ENCODE measurements at regions not wholly inside any gene's neighbourhood (a gene's known extent, or its start where the extent isn't known, plus 50 kb on each side); places are given as distances from the start of the nearest gene placed in this dataset.
"Not testable (repeated sequence)": the region's sequence is repeated elsewhere in the genome, so short reads cannot be mapped to it uniquely, and the experiment has no call there.

DNA sequence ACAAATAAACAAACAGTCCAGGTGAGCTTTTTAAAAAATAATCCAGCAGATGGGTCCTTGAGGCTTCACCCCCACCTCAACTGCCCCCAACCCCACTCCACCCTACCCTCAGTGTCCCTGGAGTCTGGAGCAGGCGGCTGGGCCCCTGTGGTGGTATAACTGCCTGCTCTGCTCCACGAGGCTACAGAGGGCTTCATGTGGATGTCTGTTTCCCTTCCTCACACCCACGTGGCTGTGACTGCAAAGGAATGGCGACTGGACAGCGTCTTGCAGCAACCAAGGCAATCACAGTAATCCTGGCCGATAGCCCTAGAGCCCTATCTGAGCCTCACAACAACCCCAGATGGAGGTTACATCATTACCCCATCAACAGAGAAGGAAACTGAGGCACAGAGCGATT is 76.5 kb downstream of the SLC2A10 start:
- Histone ChIP-seq H3K4me2 (ENCODE audit: low read length) (no peak overlapping the region), H3K79me2 (ENCODE audit: insufficient read depth, low read length) (no peaks in the 10 kb centered on the region), H3K9me3 (ENCODE audit: insufficient read depth, low read depth, low read length) (no peaks in the 10 kb centered on the region), H3K36me3 (ENCODE audit: insufficient read depth, low read length) (no peaks in the 10 kb centered on the region), H3K27ac (ENCODE audit: low read depth, low read length) (no peak overlapping the region), H4K20me1 (ENCODE audit: insufficient read depth, low read length) (no peaks in the 10 kb centered on the region), H3K4me3 (ENCODE audit: insufficient read depth, low read depth, low read length) (no peak overlapping the region), H3K4me1 (ENCODE audit: insufficient read depth, low read length) (no peaks in the 10 kb centered on the region), H3K9ac (ENCODE audit: low read length) (no peak overlapping the region), H2AFZ (ENCODE audit: low read depth, low read length) (no peak overlapping the region), H3K27me3 (ENCODE audit: insufficient read depth, low read length) (peaks cover 9% of the 10 kb centered on the region)
- no peak for TF ChIP-seq EZH2 (IDR thresholded peaks at IDR 0.05; ENCODE audit: insufficient read depth, low read length)
- TF ChIP-seq, protein P1, sequence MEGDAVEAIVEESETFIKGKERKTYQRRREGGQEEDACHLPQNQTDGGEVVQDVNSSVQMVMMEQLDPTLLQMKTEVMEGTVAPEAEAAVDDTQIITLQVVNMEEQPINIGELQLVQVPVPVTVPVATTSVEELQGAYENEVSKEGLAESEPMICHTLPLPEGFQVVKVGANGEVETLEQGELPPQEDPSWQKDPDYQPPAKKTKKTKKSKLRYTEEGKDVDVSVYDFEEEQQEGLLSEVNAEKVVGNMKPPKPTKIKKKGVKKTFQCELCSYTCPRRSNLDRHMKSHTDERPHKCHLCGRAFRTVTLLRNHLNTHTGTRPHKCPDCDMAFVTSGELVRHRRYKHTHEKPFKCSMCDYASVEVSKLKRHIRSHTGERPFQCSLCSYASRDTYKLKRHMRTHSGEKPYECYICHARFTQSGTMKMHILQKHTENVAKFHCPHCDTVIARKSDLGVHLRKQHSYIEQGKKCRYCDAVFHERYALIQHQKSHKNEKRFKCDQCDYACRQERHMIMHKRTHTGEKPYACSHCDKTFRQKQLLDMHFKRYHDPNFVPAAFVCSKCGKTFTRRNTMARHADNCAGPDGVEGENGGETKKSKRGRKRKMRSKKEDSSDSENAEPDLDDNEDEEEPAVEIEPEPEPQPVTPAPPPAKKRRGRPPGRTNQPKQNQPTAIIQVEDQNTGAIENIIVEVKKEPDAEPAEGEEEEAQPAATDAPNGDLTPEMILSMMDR (IDR thresholded peaks at IDR 0.05; ENCODE audit: insufficient read depth, low read depth, low read length) = no peak
- Mint-ChIP-seq H3K9me3 (ENCODE audit: unreplicated experiment) (peaks cover 6% of the 10 kb centered on the region), H3K27me3 (ENCODE audit: low read depth, unreplicated experiment) (peaks cover 25% of the 10 kb centered on the region), H3K27ac (ENCODE audit: unreplicated experiment) (no peak overlapping the region), H3K36me3 (ENCODE audit: low read depth, unreplicated experiment) (peaks cover 2% of the 10 kb centered on the region), H3K4me3 (ENCODE audit: unreplicated experiment) (no peak overlapping the region), H3K4me1 (ENCODE audit: low read depth, unreplicated experiment) (peaks cover 5% of the 10 kb centered on the region)
- DNase-seq (ENCODE audit: low read depth) (no peak), FAIRE-seq (no peak)

DNA sequence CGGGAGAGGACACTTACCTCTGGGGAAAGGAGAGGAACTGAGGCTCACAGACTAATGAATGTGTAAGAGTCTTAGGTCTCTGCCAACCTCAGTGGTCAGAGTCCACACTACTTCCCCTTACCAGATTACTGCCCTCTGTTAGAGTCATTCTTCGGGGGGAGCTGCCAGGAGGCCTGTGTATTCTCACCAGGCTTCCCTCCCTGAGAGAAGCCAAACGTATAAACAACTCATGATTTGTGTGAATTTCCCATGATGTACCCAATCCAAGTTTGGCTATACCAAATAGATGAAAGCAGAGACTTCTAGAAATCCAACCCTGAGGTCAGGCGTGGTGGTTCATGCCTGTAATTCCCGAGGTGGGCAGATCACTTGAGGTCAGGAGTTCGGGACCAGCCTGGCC is 77.1 kb downstream of the SLC2A10 start:
- Histone ChIP-seq H3K4me3 (ENCODE audit: insufficient read depth, low read depth, low read length) (no peak overlapping the region), H3K4me2 (ENCODE audit: low read length) (no peak overlapping the region), H4K20me1 (ENCODE audit: insufficient read depth, low read length) (no peaks in the 10 kb centered on the region), H3K9me3 (ENCODE audit: insufficient read depth, low read depth, low read length) (no peaks in the 10 kb centered on the region), H3K27ac (ENCODE audit: low read depth, low read length) (no peak overlapping the region), H3K4me1 (ENCODE audit: insufficient read depth, low read length) (no peaks in the 10 kb centered on the region), H3K9ac (ENCODE audit: low read length) (no peak overlapping the region), H3K27me3 (ENCODE audit: insufficient read depth, low read length) (peaks cover 9% of the 10 kb centered on the region), H3K79me2 (ENCODE audit: insufficient read depth, low read length) (no peaks in the 10 kb centered on the region), H3K36me3 (ENCODE audit: insufficient read depth, low read length) (no peaks in the 10 kb centered on the region), H2AFZ (ENCODE audit: low read depth, low read length) (no peak overlapping the region)
- peaks cover 27% of the 10 kb centered on the region for H3K27me3 Mint-ChIP-seq (ENCODE audit: low read depth, unreplicated experiment)
- TF ChIP-seq, protein P1 (IDR thresholded peaks at IDR 0.05; ENCODE audit: insufficient read depth, low read depth, low read length) = no peak
- no peak for TF ChIP-seq EZH2 (IDR thresholded peaks at IDR 0.05; ENCODE audit: insufficient read depth, low read length)
- H3K4me1 Mint-ChIP-seq (ENCODE audit: low read depth, unreplicated experiment) = peaks cover 5% of the 10 kb centered on the region
- FAIRE-seq (no peak), DNase-seq (ENCODE audit: low read depth) (no peak)
- peaks cover 6% of the 10 kb centered on the region for H3K9me3 Mint-ChIP-seq (ENCODE audit: unreplicated experiment)
- H3K36me3 Mint-ChIP-seq (ENCODE audit: low read depth, unreplicated experiment) = peaks cover 2% of the 10 kb centered on the region
- no peak overlapping the region for H3K27ac Mint-ChIP-seq (ENCODE audit: unreplicated experiment)
- no peak overlapping the region for H3K4me3 Mint-ChIP-seq (ENCODE audit: unreplicated experiment)

DNA sequence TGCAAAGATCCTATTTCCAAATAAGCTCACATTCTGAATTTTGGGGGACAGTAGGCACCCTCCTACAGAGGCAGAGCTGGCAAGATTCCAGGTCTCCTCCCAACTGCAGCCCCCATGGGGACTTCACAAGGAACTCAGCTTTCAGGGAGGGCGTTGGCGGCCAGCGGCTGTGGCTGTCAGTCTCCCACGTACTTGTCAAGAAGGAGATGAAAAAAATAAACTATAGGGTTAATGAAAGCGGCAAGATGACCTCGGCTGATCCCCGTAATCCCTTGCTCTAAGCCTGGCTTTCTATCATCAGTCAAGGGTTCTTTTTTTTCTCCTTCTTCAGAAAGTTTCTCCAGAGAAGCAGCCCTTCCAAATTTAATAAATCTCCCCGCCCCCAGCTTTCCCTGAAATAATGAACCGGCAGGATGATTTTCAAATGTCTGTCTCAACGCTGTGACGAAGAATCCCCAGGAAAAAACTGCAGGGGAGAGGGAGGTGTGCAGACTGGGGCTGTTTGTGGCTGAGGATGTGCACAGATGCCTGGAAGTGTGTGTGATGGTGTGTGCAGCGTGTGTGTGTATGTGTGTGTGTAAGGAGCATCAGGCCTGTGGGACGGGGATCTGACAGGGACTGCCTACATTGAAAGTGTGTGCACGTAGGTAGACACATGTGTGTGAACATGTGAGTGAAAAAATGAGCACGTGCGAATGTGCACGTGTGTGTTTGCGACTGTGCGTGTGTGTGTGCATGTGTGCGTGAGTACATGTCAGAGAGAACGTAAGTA is 78.7 kb downstream of the SLC2A10 start:
- Mint-ChIP-seq H3K27me3 (ENCODE audit: low read depth, unreplicated experiment) (peaks cover 38% of the 10 kb centered on the region), H3K36me3 (ENCODE audit: low read depth, unreplicated experiment) (peaks cover 3% of the 10 kb centered on the region), H3K4me1 (ENCODE audit: low read depth, unreplicated experiment) (peaks cover 5% of the 10 kb centered on the region), H3K27ac (ENCODE audit: unreplicated experiment) (no peak overlapping the region), H3K9me3 (ENCODE audit: unreplicated experiment) (peaks cover 6% of the 10 kb centered on the region), H3K4me3 (ENCODE audit: unreplicated experiment) (no peak overlapping the region)
- H3K4me2 ChIP-seq (ENCODE audit: low read length) = no peak overlapping the region
- H3K4me1 ChIP-seq (ENCODE audit: insufficient read depth, low read length) = no peaks in the 10 kb centered on the region
- no peak overlapping the region for H3K4me3 ChIP-seq (ENCODE audit: insufficient read depth, low read depth, low read length)
- no peaks in the 10 kb centered on the region for H4K20me1 ChIP-seq (ENCODE audit: insufficient read depth, low read length)
- FAIRE-seq (no peak), DNase-seq (ENCODE audit: low read depth) (no peak)
- no peak overlapping the region for H2AFZ ChIP-seq (ENCODE audit: low read depth, low read length)
- no peaks in the 10 kb centered on the region for H3K79me2 ChIP-seq (ENCODE audit: insufficient read depth, low read length)
- TF ChIP-seq EZH2 (IDR thresholded peaks at IDR 0.05; ENCODE audit: insufficient read depth, low read length) = no peak
- TF ChIP-seq, protein P1 (IDR thresholded peaks at IDR 0.05; ENCODE audit: insufficient read depth, low read depth, low read length) = no peak
- H3K36me3 ChIP-seq (ENCODE audit: insufficient read depth, low read length) = no peaks in the 10 kb centered on the region
- H3K27me3 ChIP-seq (ENCODE audit: insufficient read depth, low read length) = peaks cover 15% of the 10 kb centered on the region
- H3K9me3 ChIP-seq (ENCODE audit: insufficient read depth, low read depth, low read length) = no peaks in the 10 kb centered on the region
- no peak overlapping the region for H3K27ac ChIP-seq (ENCODE audit: low read depth, low read length)
- no peak overlapping the region for H3K9ac ChIP-seq (ENCODE audit: low read length)

DNA sequence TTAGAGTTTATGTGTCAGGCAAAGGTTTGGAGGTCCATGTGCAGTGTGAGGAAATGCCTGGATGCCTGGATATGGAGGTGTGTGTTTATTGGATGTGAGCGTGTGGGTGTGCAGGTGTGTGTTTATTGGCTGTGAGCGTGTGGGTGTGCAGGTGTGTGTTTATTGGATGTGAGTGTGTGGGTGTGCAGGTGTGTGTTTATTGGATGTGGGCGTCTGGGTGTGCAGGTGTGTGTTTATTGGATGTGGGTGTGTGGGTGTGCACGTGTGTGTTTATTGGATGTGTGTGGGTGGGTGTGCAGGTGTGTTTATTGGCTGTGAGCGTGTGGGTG is 79.3 kb downstream of the SLC2A10 start:
- FAIRE-seq; DNase-seq (ENCODE audit: low read depth); H3K36me3 ChIP-seq (ENCODE audit: insufficient read depth, low read length); H3K4me2 ChIP-seq (ENCODE audit: low read length); H3K4me1 ChIP-seq (ENCODE audit: insufficient read depth, low read length); H2AFZ ChIP-seq (ENCODE audit: low read depth, low read length); H3K27ac Mint-ChIP-seq (ENCODE audit: unreplicated experiment); H3K9me3 Mint-ChIP-seq (ENCODE audit: unreplicated experiment); H3K27ac ChIP-seq (ENCODE audit: low read depth, low read length); H3K4me3 Mint-ChIP-seq (ENCODE audit: unreplicated experiment); H3K79me2 ChIP-seq (ENCODE audit: insufficient read depth, low read length); H3K4me3 ChIP-seq (ENCODE audit: insufficient read depth, low read depth, low read length); H3K9ac ChIP-seq (ENCODE audit: low read length); H3K36me3 Mint-ChIP-seq (ENCODE audit: low read depth, unreplicated experiment); H4K20me1 ChIP-seq (ENCODE audit: insufficient read depth, low read length); H3K4me1 Mint-ChIP-seq (ENCODE audit: low read depth, unreplicated experiment); H3K9me3 ChIP-seq (ENCODE audit: insufficient read depth, low read depth, low read length): not testable (repeated sequence)
- peaks cover 40% of the 10 kb centered on the region for H3K27me3 Mint-ChIP-seq (ENCODE audit: low read depth, unreplicated experiment)
- peaks cover 18% of the 10 kb centered on the region for H3K27me3 ChIP-seq (ENCODE audit: insufficient read depth, low read length)
